ENCODE measurements at regions not wholly inside any gene's neighbourhood (a gene's known extent, or its start where the extent isn't known, plus 50 kb on each side); places are given as distances from the start of the nearest gene placed in this dataset.

DNA sequence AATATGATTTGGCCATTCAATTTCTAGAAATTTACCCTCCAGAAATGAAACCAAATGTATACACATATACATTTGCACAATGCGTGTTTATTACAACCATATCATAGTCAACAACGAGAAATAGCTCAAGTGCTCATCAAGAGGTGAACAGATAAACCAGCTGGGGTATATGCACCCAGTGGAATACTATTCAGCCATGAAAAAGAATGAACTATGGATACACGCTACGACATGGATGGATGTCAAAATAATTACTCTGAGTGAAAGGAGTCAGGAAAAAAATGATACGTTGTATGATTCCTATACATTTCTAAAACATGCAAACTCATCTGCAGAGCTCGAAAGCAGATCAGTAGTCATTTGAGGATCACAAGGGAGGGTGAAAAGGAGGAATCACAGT is 441.5 kb upstream of the ADAMTS16 start:
- DNase-seq: no peak
- H3K4me2 ChIP-seq (ENCODE audit: low read depth, low read length): no peak overlapping the region
- H3K9me3 ChIP-seq (replicated peaks; ENCODE audit: insufficient read depth, low read length): no peaks in the 10 kb centered on the region
- H3K4me3 ChIP-seq (ENCODE audit: low read length): no peak overlapping the region
- no peak overlapping the region for H3K9ac ChIP-seq (ENCODE audit: low read length)
- no peaks in the 10 kb centered on the region for H3K4me1 ChIP-seq (ENCODE audit: low read length)
- no peak for TF ChIP-seq EZH2phosphoT487 (IDR thresholded peaks at IDR 0.05; ENCODE audit: low read length)
- TF ChIP-seq EZH2 (optimal IDR thresholded peaks at IDR 0.05; ENCODE audit: low read depth, low read length): no peak
- TF ChIP-seq, protein P1, sequence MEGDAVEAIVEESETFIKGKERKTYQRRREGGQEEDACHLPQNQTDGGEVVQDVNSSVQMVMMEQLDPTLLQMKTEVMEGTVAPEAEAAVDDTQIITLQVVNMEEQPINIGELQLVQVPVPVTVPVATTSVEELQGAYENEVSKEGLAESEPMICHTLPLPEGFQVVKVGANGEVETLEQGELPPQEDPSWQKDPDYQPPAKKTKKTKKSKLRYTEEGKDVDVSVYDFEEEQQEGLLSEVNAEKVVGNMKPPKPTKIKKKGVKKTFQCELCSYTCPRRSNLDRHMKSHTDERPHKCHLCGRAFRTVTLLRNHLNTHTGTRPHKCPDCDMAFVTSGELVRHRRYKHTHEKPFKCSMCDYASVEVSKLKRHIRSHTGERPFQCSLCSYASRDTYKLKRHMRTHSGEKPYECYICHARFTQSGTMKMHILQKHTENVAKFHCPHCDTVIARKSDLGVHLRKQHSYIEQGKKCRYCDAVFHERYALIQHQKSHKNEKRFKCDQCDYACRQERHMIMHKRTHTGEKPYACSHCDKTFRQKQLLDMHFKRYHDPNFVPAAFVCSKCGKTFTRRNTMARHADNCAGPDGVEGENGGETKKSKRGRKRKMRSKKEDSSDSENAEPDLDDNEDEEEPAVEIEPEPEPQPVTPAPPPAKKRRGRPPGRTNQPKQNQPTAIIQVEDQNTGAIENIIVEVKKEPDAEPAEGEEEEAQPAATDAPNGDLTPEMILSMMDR (IDR thresholded peaks at IDR 0.05; ENCODE audit: low read length): no peak
- no peaks in the 10 kb centered on the region for H3K9me2 ChIP-seq (replicated peaks; ENCODE audit: insufficient read depth, low read length)
- no peaks in the 10 kb centered on the region for H4K20me1 ChIP-seq (ENCODE audit: insufficient read depth, low read length)
- no peaks in the 10 kb centered on the region for H3K79me2 ChIP-seq (ENCODE audit: low read length)
- no peak overlapping the region for H3K27ac ChIP-seq (ENCODE audit: low read length)
- H3K36me3 ChIP-seq (replicated peaks; ENCODE audit: insufficient read depth, low read length): no peaks in the 10 kb centered on the region
- H3F3A ChIP-seq (ENCODE audit: insufficient read depth, low read length): no peaks in the 10 kb centered on the region
- H3K27me3 ChIP-seq (replicated peaks; ENCODE audit: insufficient read depth, low read length): no peaks in the 10 kb centered on the region
- no peak overlapping the region for H2AFZ ChIP-seq (ENCODE audit: low read length)

DNA sequence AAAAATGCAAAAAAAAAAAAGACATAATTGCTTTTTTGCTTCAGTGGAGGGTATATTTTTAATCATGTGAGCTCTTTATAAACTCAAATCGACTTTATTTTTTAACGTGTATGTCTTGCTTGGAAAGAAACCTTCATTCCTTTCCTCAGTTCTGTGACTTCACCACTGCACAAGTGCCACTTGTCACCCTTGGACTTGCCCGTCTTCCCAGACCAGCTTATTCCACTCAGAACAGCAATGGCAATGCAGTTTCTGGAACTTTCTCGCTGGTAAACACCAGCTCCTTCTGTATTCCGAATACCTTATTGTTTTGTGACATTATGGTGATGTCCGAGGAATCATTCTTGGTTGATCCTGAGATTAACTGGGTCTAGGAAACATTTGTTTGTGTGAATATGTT is 440.5 kb upstream of the ADAMTS16 start:
- Histone ChIP-seq H3K27me3 (replicated peaks; ENCODE audit: insufficient read depth, low read length) (no peaks in the 10 kb centered on the region), H3K9me3 (replicated peaks; ENCODE audit: insufficient read depth, low read length) (no peaks in the 10 kb centered on the region), H2AFZ (ENCODE audit: low read length) (no peak overlapping the region), H3K79me2 (ENCODE audit: low read length) (no peaks in the 10 kb centered on the region), H3K9me2 (replicated peaks; ENCODE audit: insufficient read depth, low read length) (no peaks in the 10 kb centered on the region), H3K4me1 (ENCODE audit: low read length) (no peaks in the 10 kb centered on the region), H3K4me2 (ENCODE audit: low read depth, low read length) (no peak overlapping the region), H3K9ac (ENCODE audit: low read length) (no peak overlapping the region), H3K36me3 (replicated peaks; ENCODE audit: insufficient read depth, low read length) (no peaks in the 10 kb centered on the region), H3F3A (ENCODE audit: insufficient read depth, low read length) (no peaks in the 10 kb centered on the region), H4K20me1 (ENCODE audit: insufficient read depth, low read length) (no peaks in the 10 kb centered on the region), H3K4me3 (ENCODE audit: low read length) (no peak overlapping the region), H3K27ac (ENCODE audit: low read length) (no peak overlapping the region)
- TF ChIP-seq, protein P1 (IDR thresholded peaks at IDR 0.05; ENCODE audit: low read length): no peak
- TF ChIP-seq EZH2 (optimal IDR thresholded peaks at IDR 0.05; ENCODE audit: low read depth, low read length) (no peak), EZH2phosphoT487 (IDR thresholded peaks at IDR 0.05; ENCODE audit: low read length) (no peak)
- no peak for DNase-seq

DNA sequence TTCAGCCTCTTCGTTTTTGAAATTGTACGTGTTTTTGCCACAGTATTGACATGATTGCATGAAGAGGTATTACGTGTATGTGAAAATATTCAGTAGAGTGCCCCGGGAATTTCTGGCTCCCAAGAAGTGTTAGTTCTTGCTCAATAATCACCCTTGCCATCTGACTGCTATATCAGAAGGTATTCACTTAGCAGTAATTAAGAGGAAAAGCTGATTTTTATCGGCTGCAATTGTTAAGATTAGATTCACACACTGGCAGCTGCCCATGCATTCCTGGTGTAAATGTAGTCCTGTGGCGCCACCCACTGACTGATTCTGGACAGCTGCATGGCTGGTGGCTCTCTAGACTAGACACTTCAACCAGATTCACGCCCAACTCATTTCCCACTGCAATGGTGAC is 440.1 kb upstream of the ADAMTS16 start:
- Histone ChIP-seq H3K27me3 (replicated peaks; ENCODE audit: insufficient read depth, low read length) (no peaks in the 10 kb centered on the region), H3K4me1 (ENCODE audit: low read length) (no peaks in the 10 kb centered on the region), H4K20me1 (ENCODE audit: insufficient read depth, low read length) (no peaks in the 10 kb centered on the region), H3K79me2 (ENCODE audit: low read length) (no peaks in the 10 kb centered on the region), H3F3A (ENCODE audit: insufficient read depth, low read length) (no peaks in the 10 kb centered on the region), H3K9me3 (replicated peaks; ENCODE audit: insufficient read depth, low read length) (no peaks in the 10 kb centered on the region), H3K9ac (ENCODE audit: low read length) (no peak overlapping the region), H3K27ac (ENCODE audit: low read length) (no peak overlapping the region), H3K4me3 (ENCODE audit: low read length) (no peak overlapping the region), H2AFZ (ENCODE audit: low read length) (no peak overlapping the region), H3K36me3 (replicated peaks; ENCODE audit: insufficient read depth, low read length) (no peaks in the 10 kb centered on the region), H3K9me2 (replicated peaks; ENCODE audit: insufficient read depth, low read length) (no peaks in the 10 kb centered on the region), H3K4me2 (ENCODE audit: low read depth, low read length) (no peak overlapping the region)
- TF ChIP-seq, protein P1 (IDR thresholded peaks at IDR 0.05; ENCODE audit: low read length): peak; percentile 69
- no peak for TF ChIP-seq EZH2 (optimal IDR thresholded peaks at IDR 0.05; ENCODE audit: low read depth, low read length)
- DNase-seq: peak; percentile 62

Data from MM.1S (cell line).